ENCODE measurements at regions not wholly inside any gene's neighbourhood (a gene's known extent, or its start where the extent isn't known, plus 50 kb on each side); places are given as distances from the start of the nearest gene placed in this dataset.

DNA sequence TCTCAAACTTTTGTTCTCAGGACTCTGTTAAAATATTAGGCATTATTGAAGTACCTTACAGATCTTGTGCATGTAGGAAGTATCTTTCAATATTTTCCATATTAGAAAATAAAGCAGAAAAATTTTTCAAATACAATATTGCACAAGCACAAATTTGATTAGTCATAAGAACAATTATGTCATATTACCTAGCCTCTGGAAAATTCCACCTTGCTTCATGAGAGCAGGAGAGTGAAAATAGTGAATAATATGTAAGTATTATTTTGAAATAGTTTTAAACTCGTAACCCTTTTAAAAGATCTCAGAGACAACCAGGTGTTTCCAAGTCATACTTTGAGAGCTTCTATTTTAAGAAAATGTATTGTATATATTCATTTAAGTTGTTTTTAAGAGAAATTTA is 1672.9 kb upstream of the ACO1 start:
- no TSS peak for BruUV-seq (replicated peaks)
- no peak overlapping the region for H4K5ac ChIP-seq (ENCODE audit: low read depth, low read length)
- H4K91ac ChIP-seq (ENCODE audit: insufficient read depth, low read depth, low read length) = no peak overlapping the region
- no peak overlapping the region for H3K27ac ChIP-seq (ENCODE audit: insufficient read depth, low read length)
- H2BK15ac ChIP-seq (ENCODE audit: low read depth, low read length) = no peak overlapping the region
- no peak overlapping the region for H2AK9ac ChIP-seq (replicated peaks; ENCODE audit: low read depth, low read length, poor library complexity)
- H3K36me3 ChIP-seq (ENCODE audit: control insufficient read depth, insufficient read depth, low read length) = no peaks in the 10 kb centered on the region
- H2AK5ac ChIP-seq (ENCODE audit: low read depth, low read length) = no peak overlapping the region
- DNase-seq (no peak), ATAC-seq (ENCODE audit: low read depth) (no peak)
- no peak overlapping the region for H3K4me2 ChIP-seq (ENCODE audit: low read depth, low read length)
- in situ Hi-C loops (cut with MboI; ENCODE audit: low sequenced_read_pairs) = no loop called here
- H3K9me3 ChIP-seq (ENCODE audit: control insufficient read depth, insufficient read depth, low read length) = 0 out of 2 replicates have a peak, but pooled peaks cover 4% of the 10 kb centered on the region
- H2BK20ac ChIP-seq (ENCODE audit: low read depth, low read length) = no peak overlapping the region
- no peak overlapping the region for H3K14ac ChIP-seq (replicated peaks; ENCODE audit: low read depth, low read length)
- no peak overlapping the region for H2BK5ac ChIP-seq (ENCODE audit: low read depth, low read length, poor library complexity, severe bottlenecking)
- H4K8ac ChIP-seq (ENCODE audit: low read depth in 2 of 2, low read length in 2 of 2) = no peak overlapping the region
- no peak overlapping the region for H3K9ac ChIP-seq (ENCODE audit: low read depth, low read length)
- H3K4me1 ChIP-seq (ENCODE audit: control insufficient read depth, insufficient read depth, low read length) = no peaks in the 10 kb centered on the region
- CTCF ChIA-PET = no interaction called here
- WGBS, 2 experiments (ENCODE audit: extremely low coverage in 2 of 2, insufficient read length in 1 of 2) = no CpG with 5 or more reads among the region's 1 CpG
- no peaks in the 10 kb centered on the region for H3K79me1 ChIP-seq (ENCODE audit: low read depth in 1 of 2, low read length in 2 of 2)
- intact Hi-C loops (cut with micrococcal nuclease) = no loop called here
- no peak overlapping the region for H2AFZ ChIP-seq (replicated peaks; ENCODE audit: low read length, poor library complexity)
- H3K4me3 ChIP-seq (ENCODE audit: insufficient read depth, low read depth, low read length) = no peak overlapping the region
- no peak overlapping the region for H3K56ac ChIP-seq (ENCODE audit: extremely low read depth, insufficient read depth, low read length)
- H3K23ac ChIP-seq (ENCODE audit: low read depth, low read length) = no peak overlapping the region
- dilution Hi-C loops (cut with HindIII; ENCODE audit: low sequenced_read_pairs, unreplicated experiment) = no loop called here
- H3K18ac ChIP-seq (ENCODE audit: low read depth, low read length) = no peak overlapping the region
- POLR2A ChIA-PET (ENCODE audit: unreplicated experiment) = no interaction called here
- no peak overlapping the region for H2BK120ac ChIP-seq (ENCODE audit: low read depth, low read length)
- no peak overlapping the region for H3K4ac ChIP-seq (ENCODE audit: low read depth, low read length)
- no peaks in the 10 kb centered on the region for H3K27me3 ChIP-seq (ENCODE audit: control insufficient read depth, insufficient read depth, low read length)
- no peaks in the 10 kb centered on the region for H4K20me1 ChIP-seq (ENCODE audit: insufficient read depth, low read length)
- no peaks in the 10 kb centered on the region for H3K9me1 ChIP-seq (ENCODE audit: insufficient read depth, low read length)
- no peak for TF ChIP-seq MAZ (IDR thresholded peaks at IDR 0.05; ENCODE audit: borderline replicate concordance, low read depth, low read length)
- TF ChIP-seq, protein P1, sequence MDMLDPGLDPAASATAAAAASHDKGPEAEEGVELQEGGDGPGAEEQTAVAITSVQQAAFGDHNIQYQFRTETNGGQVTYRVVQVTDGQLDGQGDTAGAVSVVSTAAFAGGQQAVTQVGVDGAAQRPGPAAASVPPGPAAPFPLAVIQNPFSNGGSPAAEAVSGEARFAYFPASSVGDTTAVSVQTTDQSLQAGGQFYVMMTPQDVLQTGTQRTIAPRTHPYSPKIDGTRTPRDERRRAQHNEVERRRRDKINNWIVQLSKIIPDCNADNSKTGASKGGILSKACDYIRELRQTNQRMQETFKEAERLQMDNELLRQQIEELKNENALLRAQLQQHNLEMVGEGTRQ (IDR thresholded peaks at IDR 0.05; ENCODE audit: low read depth, low read length) = no peak
- TF ChIP-seq MAFK (IDR thresholded peaks at IDR 0.05; ENCODE audit: low read depth, low read length) = no peak
- TF ChIP-seq NFE2L2 (IDR thresholded peaks at IDR 0.05; ENCODE audit: low read depth, low read length) = no peak
- TF ChIP-seq RFX5 (IDR thresholded peaks at IDR 0.05; ENCODE audit: low read depth, low read length) = no peak
- TF ChIP-seq RAD21 (IDR thresholded peaks at IDR 0.05; ENCODE audit: low read length) = no peak
- TF ChIP-seq, protein P2, sequence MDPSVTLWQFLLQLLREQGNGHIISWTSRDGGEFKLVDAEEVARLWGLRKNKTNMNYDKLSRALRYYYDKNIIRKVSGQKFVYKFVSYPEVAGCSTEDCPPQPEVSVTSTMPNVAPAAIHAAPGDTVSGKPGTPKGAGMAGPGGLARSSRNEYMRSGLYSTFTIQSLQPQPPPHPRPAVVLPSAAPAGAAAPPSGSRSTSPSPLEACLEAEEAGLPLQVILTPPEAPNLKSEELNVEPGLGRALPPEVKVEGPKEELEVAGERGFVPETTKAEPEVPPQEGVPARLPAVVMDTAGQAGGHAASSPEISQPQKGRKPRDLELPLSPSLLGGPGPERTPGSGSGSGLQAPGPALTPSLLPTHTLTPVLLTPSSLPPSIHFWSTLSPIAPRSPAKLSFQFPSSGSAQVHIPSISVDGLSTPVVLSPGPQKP (IDR thresholded peaks at IDR 0.05; ENCODE audit: borderline replicate concordance, low read depth, low read length) = no peak
- TF ChIP-seq, protein P3, sequence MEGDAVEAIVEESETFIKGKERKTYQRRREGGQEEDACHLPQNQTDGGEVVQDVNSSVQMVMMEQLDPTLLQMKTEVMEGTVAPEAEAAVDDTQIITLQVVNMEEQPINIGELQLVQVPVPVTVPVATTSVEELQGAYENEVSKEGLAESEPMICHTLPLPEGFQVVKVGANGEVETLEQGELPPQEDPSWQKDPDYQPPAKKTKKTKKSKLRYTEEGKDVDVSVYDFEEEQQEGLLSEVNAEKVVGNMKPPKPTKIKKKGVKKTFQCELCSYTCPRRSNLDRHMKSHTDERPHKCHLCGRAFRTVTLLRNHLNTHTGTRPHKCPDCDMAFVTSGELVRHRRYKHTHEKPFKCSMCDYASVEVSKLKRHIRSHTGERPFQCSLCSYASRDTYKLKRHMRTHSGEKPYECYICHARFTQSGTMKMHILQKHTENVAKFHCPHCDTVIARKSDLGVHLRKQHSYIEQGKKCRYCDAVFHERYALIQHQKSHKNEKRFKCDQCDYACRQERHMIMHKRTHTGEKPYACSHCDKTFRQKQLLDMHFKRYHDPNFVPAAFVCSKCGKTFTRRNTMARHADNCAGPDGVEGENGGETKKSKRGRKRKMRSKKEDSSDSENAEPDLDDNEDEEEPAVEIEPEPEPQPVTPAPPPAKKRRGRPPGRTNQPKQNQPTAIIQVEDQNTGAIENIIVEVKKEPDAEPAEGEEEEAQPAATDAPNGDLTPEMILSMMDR (conservative IDR thresholded peaks at IDR 0.05; ENCODE audit: low read depth, low read length) = no peak
- TF ChIP-seq CHD1 (IDR thresholded peaks at IDR 0.05; ENCODE audit: low read depth, low read length) = no peak
- TF ChIP-seq SMC3 (IDR thresholded peaks at IDR 0.05; ENCODE audit: low read depth, low read length) = no peak
- TF ChIP-seq CEBPB (IDR thresholded peaks at IDR 0.05; ENCODE audit: low read depth, low read length) = no peak
- no peak for TF ChIP-seq MXI1 (IDR thresholded peaks at IDR 0.05; ENCODE audit: borderline replicate concordance, low read depth, low read length)
- TF ChIP-seq RCOR1 (IDR thresholded peaks at IDR 0.05; ENCODE audit: insufficient replicate concordance, low read length) = no peak
- no peak for TF ChIP-seq POLR2A (IDR thresholded peaks at IDR 0.05; ENCODE audit: low read depth, low read length)
- no peak for TF ChIP-seq BHLHE40 (IDR thresholded peaks at IDR 0.05; ENCODE audit: low read depth, low read length)
- TF ChIP-seq FOS (IDR thresholded peaks at IDR 0.05; ENCODE audit: low read depth, low read length) = no peak
